Activated CD4-positive, alpha-beta memory T cell treated with anti-CD3 and anti-CD28 coated beads, Interleukin-2, amount 10 ng/mL, durations not matched to agents 7 days and 5 days (primary cell): ENCODE measurements at regions not wholly inside any gene's neighbourhood (a gene's known extent, or its start where the extent isn't known, plus 50 kb on each side); places are given as distances from the start of the nearest gene placed in this dataset.
"Not testable (repeated sequence)": the region's sequence is repeated elsewhere in the genome, so short reads cannot be mapped to it uniquely, and the experiment has no call there.

Experiments used
- CTCF ChIA-PET: fragments of 350-600 bp; sonication (Branson Sonifier 250); formaldehyde crosslinking; loops from one replicate; lab custom pipeline; 2021; ENCODE audit warnings: antibody characterized with exemption, inconsistent platforms; lab: Charles Lee
- POLR2A ChIA-PET: fragments of 350-600 bp; sonication (Branson Sonifier 250); formaldehyde crosslinking; loops from one replicate; lab custom pipeline; 2021; ENCODE audit warnings: antibody characterized with exemption; lab: Charles Lee
- DNase-seq: peaks from one replicate; pipeline ENCODE4 v3.0.0-alpha.2; 2020
- H3K27ac Mint-ChIP-seq: one replicate; pipeline ENCODE4 v1.8.0; 2021; ENCODE audit warnings: mild to moderate bottlenecking, mixed read lengths
- H3K27me3 Mint-ChIP-seq: one replicate; pipeline ENCODE4 v1.8.0; 2021; ENCODE audit warnings: mixed read lengths
- H3K36me3 Mint-ChIP-seq: one replicate; pipeline ENCODE4 v1.8.0; 2021; ENCODE audit warnings: low read depth, mixed read lengths
- H3K4me1 Mint-ChIP-seq: one replicate; pipeline ENCODE4 v1.8.0; 2021; ENCODE audit warnings: mixed read lengths
- H3K4me3 Mint-ChIP-seq: one replicate; pipeline ENCODE4 v1.8.0; 2021; ENCODE audit warnings: mild to moderate bottlenecking, mixed read lengths
- H3K9me3 Mint-ChIP-seq: one replicate; pipeline ENCODE4 v1.8.0; 2021; ENCODE audit warnings: mixed read lengths

- Mint-ChIP-seq H3K27me3 (no peaks in the 10 kb centered on the region), H3K4me3 (no peak overlapping the region), H3K27ac (no peak overlapping the region), H3K36me3 (no peaks in the 10 kb centered on the region), H3K9me3 (no peaks in the 10 kb centered on the region), H3K4me1 (no peaks in the 10 kb centered on the region)
- POLR2A ChIA-PET = no interaction called here
- no peak for DNase-seq
- CTCF ChIA-PET = no interaction called here
These were observed 949.6 kb downstream of the TBC1D32 start for GRCh38 chr6:120384671-120385070.

DNA sequence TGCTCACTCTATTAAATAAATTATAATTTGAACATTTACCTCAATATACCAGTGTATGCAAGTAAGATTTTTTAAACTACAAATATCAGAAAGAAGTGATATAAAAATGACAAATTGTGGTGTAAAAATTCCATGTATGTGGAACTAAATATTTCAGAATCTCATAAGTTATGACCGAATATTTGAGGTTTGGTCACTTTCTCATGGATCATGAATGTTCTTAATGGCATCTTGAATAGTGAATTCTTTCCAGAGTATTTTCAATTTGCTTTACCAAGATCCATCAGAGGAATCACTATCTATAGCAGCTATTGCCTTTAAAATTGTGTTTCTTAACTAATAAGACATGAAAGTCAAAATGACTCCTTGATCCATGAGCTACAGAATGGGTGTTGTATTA lies 950.6 kb downstream of the TBC1D32 start:
- no peaks in the 10 kb centered on the region for H3K4me1 Mint-ChIP-seq
- H3K9me3 Mint-ChIP-seq = no peaks in the 10 kb centered on the region
- ChIA-PET CTCF (no interaction called here), POLR2A (no interaction called here)
- no peak overlapping the region for H3K27ac Mint-ChIP-seq
- no peaks in the 10 kb centered on the region for H3K27me3 Mint-ChIP-seq
- no peak for DNase-seq
- H3K4me3 Mint-ChIP-seq = no peak overlapping the region
- H3K36me3 Mint-ChIP-seq = no peaks in the 10 kb centered on the region

- Mint-ChIP-seq H3K9me3 (no peaks in the 10 kb centered on the region), H3K4me1 (no peaks in the 10 kb centered on the region), H3K27me3 (no peaks in the 10 kb centered on the region), H3K4me3 (no peak overlapping the region), H3K27ac (no peak overlapping the region), H3K36me3 (no peaks in the 10 kb centered on the region)
- POLR2A ChIA-PET = no interaction called here
- no peak for DNase-seq
- CTCF ChIA-PET = no interaction called here
These were observed 955.6 kb downstream of the TBC1D32 start for GRCh38 chr6:120378582-120379220.

- CTCF ChIA-PET = no interaction called here
- no peaks in the 10 kb centered on the region for H3K36me3 Mint-ChIP-seq
These were observed 961.1 kb downstream of the TBC1D32 start for GRCh38 chr6:120373185-120373584.

GRCh38 chr6:120363429-120363828 lies 970.9 kb downstream of the TBC1D32 start:
- POLR2A ChIA-PET = no interaction called here
- Mint-ChIP-seq H3K36me3 (no peaks in the 10 kb centered on the region), H3K27ac (no peak overlapping the region), H3K4me1 (no peaks in the 10 kb centered on the region), H3K4me3 (no peak overlapping the region), H3K27me3 (no peaks in the 10 kb centered on the region), H3K9me3 (peaks cover 8% of the 10 kb centered on the region)
- DNase-seq = no peak
- CTCF ChIA-PET = no interaction called here

More at GRCh38 chr6:120373185-120373584, 961.1 kb downstream of the TBC1D32 start:
- Mint-ChIP-seq H3K4me3 (no peak overlapping the region), H3K27me3 (no peaks in the 10 kb centered on the region), H3K27ac (no peak overlapping the region), H3K9me3 (no peaks in the 10 kb centered on the region), H3K4me1 (no peaks in the 10 kb centered on the region)
- DNase-seq = no peak
- POLR2A ChIA-PET = no interaction called here

DNA sequence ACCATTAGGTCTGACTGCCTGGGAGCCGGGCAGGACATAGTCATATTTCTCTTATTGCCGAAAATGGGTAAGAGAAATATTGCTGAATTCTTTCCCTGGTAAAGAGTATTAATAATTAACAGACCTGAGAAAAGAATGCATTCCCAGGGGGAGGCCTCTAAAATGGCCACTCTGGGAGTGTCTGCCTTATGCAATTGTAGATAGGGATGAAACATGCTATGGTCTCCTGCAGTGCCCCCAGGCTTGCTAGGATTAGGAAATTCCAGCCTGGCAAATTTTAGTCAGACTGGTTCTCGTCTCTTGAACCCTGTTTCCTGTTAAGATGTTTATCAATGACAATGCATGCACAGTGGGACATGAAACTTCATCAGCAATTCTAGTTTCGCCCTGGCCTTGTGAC lies 975.7 kb downstream of the TBC1D32 start:
- H3K27me3 Mint-ChIP-seq, POLR2A ChIA-PET, H3K27ac Mint-ChIP-seq, CTCF ChIA-PET, H3K4me1 Mint-ChIP-seq, H3K36me3 Mint-ChIP-seq, DNase-seq, H3K4me3 Mint-ChIP-seq: not testable (repeated sequence)
- peaks cover 14% of the 10 kb centered on the region for H3K9me3 Mint-ChIP-seq

DNA sequence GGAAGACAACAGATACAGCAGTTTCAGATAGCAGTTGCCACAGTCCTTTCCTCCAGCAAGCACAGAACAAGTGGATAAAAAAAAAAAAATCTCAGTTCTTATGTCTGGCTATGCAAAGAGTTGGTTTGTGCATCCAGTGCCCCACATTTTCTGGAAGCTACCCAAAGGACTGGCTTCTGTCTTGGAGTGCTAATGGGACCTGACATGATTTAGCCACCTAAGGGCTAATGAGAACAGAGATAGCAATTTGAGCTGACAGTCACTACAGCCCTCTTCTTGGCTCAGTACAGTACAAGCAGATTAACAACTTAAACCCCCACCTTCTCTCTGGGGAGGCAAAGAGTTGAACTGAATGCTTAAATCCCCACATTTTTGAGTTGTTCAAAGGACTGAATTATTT lies 976.8 kb downstream of the TBC1D32 start:
- peaks cover 5% of the 10 kb centered on the region for H3K4me1 Mint-ChIP-seq
- no peak overlapping the region for H3K27ac Mint-ChIP-seq
- no peaks in the 10 kb centered on the region for H3K36me3 Mint-ChIP-seq

DNA sequence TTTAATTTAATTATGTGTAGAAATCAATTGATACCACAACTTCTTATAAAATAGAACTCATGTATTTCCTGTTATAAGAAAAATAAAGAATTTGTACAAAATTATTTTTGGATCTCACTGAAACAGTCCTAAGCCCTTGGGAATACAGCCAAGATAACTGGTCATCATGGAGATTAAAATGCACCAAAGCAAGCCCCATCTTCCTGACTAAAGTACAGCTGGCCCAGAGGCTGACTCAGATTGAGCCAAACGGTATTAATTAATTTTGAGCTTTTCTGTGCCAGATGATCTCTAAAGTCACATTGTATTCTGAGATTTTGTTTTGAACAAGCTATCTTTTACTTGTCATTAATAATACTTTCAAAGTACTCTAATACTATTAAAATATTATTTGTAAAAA lies 978.5 kb downstream of the TBC1D32 start:
- no peak for DNase-seq
- H3K27me3 Mint-ChIP-seq = no peaks in the 10 kb centered on the region
- CTCF ChIA-PET = no interaction called here
- POLR2A ChIA-PET = no interaction called here
- peaks cover 5% of the 10 kb centered on the region for H3K4me1 Mint-ChIP-seq
- H3K9me3 Mint-ChIP-seq = peaks cover 11% of the 10 kb centered on the region
- H3K27ac Mint-ChIP-seq = no peak overlapping the region
- H3K4me3 Mint-ChIP-seq = no peak overlapping the region
- no peaks in the 10 kb centered on the region for H3K36me3 Mint-ChIP-seq

More for the DNA sequence above, 976.8 kb downstream of the TBC1D32 start:
- DNase-seq = no peak
- Mint-ChIP-seq H3K9me3 (peaks cover 14% of the 10 kb centered on the region), H3K4me3 (no peak overlapping the region), H3K27me3 (no peaks in the 10 kb centered on the region)
- ChIA-PET POLR2A (no interaction called here), CTCF (no interaction called here)

DNA sequence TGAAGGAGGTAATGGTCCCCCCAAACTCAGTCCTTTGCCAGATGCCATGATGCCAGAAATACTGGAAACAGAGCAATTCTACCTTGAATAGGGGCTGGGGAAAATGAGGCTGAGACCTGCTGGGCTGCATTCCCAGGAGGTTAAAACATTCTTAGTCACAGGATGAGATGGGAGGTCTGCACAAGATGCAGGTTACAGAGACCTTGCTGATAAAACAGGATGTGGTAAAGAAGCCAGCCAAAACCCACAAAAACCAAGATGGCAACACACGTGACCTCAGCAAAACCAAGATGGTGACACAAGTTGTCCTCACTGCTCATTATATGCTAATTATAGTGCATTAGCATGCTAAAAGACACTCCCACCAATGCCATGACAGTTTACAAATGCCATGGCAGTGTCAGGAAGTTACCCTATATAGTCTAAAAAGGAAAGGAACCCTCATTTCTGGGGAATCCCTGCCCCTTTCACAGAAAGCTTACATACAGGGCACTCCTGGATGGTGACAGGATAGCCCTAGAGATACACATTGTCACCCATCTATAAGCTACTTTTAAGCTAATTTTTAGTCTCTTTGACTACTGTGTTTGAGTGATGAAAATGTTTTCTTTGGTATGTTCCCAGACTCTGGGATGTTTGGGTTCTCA lies 979.7 kb downstream of the TBC1D32 start:
- H3K9me3 Mint-ChIP-seq = peaks cover 11% of the 10 kb centered on the region
- no peaks in the 10 kb centered on the region for H3K36me3 Mint-ChIP-seq
- DNase-seq = peak; percentile 24
- ChIA-PET CTCF (no interaction called here), POLR2A (no interaction called here)
- peaks cover 5% of the 10 kb centered on the region for H3K4me1 Mint-ChIP-seq
- no peaks in the 10 kb centered on the region for H3K27me3 Mint-ChIP-seq
- H3K27ac Mint-ChIP-seq = no peak overlapping the region
- no peak overlapping the region for H3K4me3 Mint-ChIP-seq

GRCh38 chr6:120352491-120352890 lies 981.8 kb downstream of the TBC1D32 start:
- ChIA-PET POLR2A (no interaction called here), CTCF (no interaction called here)
- Mint-ChIP-seq H3K4me3 (no peak overlapping the region), H3K27me3 (no peaks in the 10 kb centered on the region), H3K4me1 (peaks cover 5% of the 10 kb centered on the region), H3K36me3 (no peaks in the 10 kb centered on the region), H3K9me3 (no peaks in the 10 kb centered on the region), H3K27ac (no peak overlapping the region)
- no peak for DNase-seq

- Mint-ChIP-seq H3K9me3 (no peaks in the 10 kb centered on the region), H3K4me1 (no peaks in the 10 kb centered on the region), H3K4me3 (no peak overlapping the region), H3K36me3 (no peaks in the 10 kb centered on the region), H3K27ac (no peak overlapping the region), H3K27me3 (no peaks in the 10 kb centered on the region)
- ChIA-PET CTCF (no interaction called here), POLR2A (no interaction called here)
- DNase-seq = no peak
These were observed 985.4 kb downstream of the TBC1D32 start for GRCh38 chr6:120348926-120349325.

DNA sequence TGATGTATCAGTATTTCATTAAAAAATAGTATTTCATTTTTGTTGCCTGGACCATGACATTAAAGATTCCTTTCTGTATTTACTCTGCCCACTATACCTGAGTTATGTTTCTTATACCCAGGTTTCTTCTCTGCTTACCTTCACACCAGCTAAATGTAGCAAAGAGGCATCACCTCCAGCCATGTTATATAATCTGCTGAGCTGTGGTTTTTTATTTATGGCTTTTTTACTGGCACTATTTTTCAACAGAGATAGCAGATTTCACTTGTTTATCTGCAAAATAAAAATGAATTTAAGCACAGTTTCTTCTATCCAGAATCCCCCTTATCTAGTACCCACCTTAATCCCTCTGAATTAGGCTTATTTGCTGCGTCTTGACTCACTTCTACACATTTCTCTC lies 979.0 kb upstream of the MAN1A1 start:
- no peak for DNase-seq
- H3K4me3 Mint-ChIP-seq = no peak overlapping the region
- no peaks in the 10 kb centered on the region for H3K27me3 Mint-ChIP-seq
- no peaks in the 10 kb centered on the region for H3K4me1 Mint-ChIP-seq
- POLR2A ChIA-PET = no interaction called here
- CTCF ChIA-PET = no interaction called here
- peaks cover under 1% of the 10 kb centered on the region for H3K9me3 Mint-ChIP-seq
- H3K27ac Mint-ChIP-seq = no peak overlapping the region
- H3K36me3 Mint-ChIP-seq = no peaks in the 10 kb centered on the region

DNA sequence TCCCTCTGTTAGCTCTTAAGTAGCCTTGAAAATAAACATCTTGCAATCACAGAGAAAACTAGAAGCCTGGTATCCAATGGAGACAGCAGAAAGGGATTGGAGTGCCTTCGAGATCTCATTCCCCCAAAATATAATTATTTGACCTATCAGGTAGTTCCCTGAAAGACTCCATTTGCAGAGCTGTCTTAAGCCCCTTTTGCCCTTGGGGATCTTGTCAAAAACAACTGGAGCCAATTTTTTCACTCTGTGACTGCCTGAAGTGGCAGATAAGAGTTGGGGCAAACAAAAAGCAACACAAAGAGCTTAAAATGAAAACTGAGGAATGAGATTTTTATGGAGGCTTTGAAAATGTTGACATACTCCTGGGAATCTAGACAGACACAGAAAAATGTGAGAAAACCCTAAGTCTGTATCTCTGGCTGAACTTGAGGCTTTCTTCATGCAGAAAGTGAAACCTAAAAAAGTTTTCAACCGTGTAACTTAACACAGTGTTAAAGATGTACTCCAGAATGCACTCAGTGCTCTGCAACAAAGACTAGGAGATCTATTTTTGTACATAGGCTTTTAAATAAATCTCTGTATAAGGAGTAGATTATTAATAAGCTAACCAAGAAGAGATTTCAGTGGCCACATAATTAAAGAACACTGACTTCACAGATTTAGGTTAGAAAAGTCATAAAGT lies 971.1 kb upstream of the MAN1A1 start:
- H3K27me3 Mint-ChIP-seq = no peaks in the 10 kb centered on the region
- no peak for DNase-seq
- H3K4me3 Mint-ChIP-seq = no peak overlapping the region
- H3K36me3 Mint-ChIP-seq = no peaks in the 10 kb centered on the region
- CTCF ChIA-PET = no interaction called here
- POLR2A ChIA-PET = no interaction called here
- no peak overlapping the region for H3K27ac Mint-ChIP-seq
- no peaks in the 10 kb centered on the region for H3K4me1 Mint-ChIP-seq
- peaks cover 7% of the 10 kb centered on the region for H3K9me3 Mint-ChIP-seq

DNA sequence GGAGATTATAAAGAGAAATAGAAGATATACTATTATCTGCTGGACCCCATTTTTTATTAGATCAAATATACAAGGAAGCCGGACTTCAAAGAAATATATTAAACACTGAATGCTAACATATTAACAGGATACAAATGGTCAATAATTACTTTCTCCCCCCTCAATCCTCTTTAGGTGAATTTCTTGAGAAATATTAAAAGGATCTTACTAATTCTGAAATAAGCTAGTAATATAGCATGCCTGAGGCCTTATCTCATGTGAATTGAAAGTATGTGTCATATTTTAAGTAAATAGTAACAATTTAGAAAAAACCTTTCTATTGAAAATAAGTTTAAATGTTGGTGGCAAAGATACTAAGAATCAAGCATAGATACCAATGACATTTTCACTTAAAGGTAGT lies 954.7 kb upstream of the MAN1A1 start:
- H3K36me3 Mint-ChIP-seq = no peaks in the 10 kb centered on the region
- ChIA-PET CTCF (no interaction called here), POLR2A (no interaction called here)
- no peak overlapping the region for H3K4me3 Mint-ChIP-seq
- H3K9me3 Mint-ChIP-seq = no peaks in the 10 kb centered on the region
- H3K27ac Mint-ChIP-seq = no peak overlapping the region
- H3K4me1 Mint-ChIP-seq = no peaks in the 10 kb centered on the region
- DNase-seq = no peak
- H3K27me3 Mint-ChIP-seq = no peaks in the 10 kb centered on the region
